Right lobe of liver (tissue), 4 donors: ENCODE measurements at regions not wholly inside any gene's neighbourhood (a gene's known extent, or its start where the extent isn't known, plus 50 kb on each side); places are given as distances from the start of the nearest gene placed in this dataset.

Experiments used
- CTCF ChIP-seq, 4 donors: fragments of 200-600 bp in 3 of 4; fragments of 450-650 bp in 1 of 4; IDR thresholded peaks; one replicate each; pipeline versions ENCODE4 v1.5.1 to v1.8.0; 2016 to 2022; ENCODE audit warnings: antibody characterized with exemption in 4 of 4, mild to moderate bottlenecking in 2 of 4
- POLR2A ChIP-seq: fragments of 450-650 bp; IDR thresholded peaks from one replicate; pipeline ENCODE4 v1.6.1; 2017; ENCODE audit warnings: antibody characterized with exemption, mild to moderate bottlenecking
- donor health status: DM: no; HTN: no; CAD: no.
- donor health status: DM: no; HTN: no; CAD: no.
- donor health status: DM: no; HTN: yes; CAD: no.

GRCh38 chr6:119739769-119740168 lies 390.2 kb upstream of the MAN1A1 start:
- TF ChIP-seq POLR2A (no peak), CTCF (IDR thresholded peaks at IDR 0.05) (no peak)
